Motor neuron (in vitro differentiated cells): ENCODE measurements at regions not wholly inside any gene's neighbourhood (a gene's known extent, or its start where the extent isn't known, plus 50 kb on each side); places are given as distances from the start of the nearest gene placed in this dataset.

Source experiments
- ATAC-seq, 8 experiments: fragments of 200-7000 bp; cut with Tn5 transposase; replicated peaks in 6 of 8; 2 replicates each; pipeline ENCODE4 v1.8.0; 2021; ENCODE audit warnings: mild to moderate bottlenecking in 8 of 8, moderate library complexity in 8 of 8
- H3K27ac ChIP-seq, 2 donors: fragments of 250-450 bp; sonication (Bioruptor Pico); 2 replicates each; pipeline ENCODE4 v1.9.0; 2021; ENCODE audit warnings: antibody characterized with exemption in 2 of 2, mild to moderate bottlenecking in 2 of 2, moderate library complexity in 1 of 2
- H3K4me1 ChIP-seq, 2 donors: fragments of 250-450 bp; sonication (Bioruptor Pico); replicated peaks in 1 of 2; 2 replicates each; pipeline ENCODE4 v1.6.1; 2021; ENCODE audit warnings: antibody characterized with exemption in 2 of 2, mild to moderate bottlenecking in 2 of 2, moderate library complexity in 1 of 2
- H3K4me3 ChIP-seq, 5 donors: fragments of 250-450 bp; sonication (Bioruptor Pico); 2 replicates each; pipeline ENCODE4 v1.9.0; 2021; ENCODE audit warnings: antibody characterized with exemption in 5 of 5, mild to moderate bottlenecking in 5 of 5, moderate library complexity in 4 of 5
- WGBS, 10 experiments: fragments of 450-650 bp; shearing (Covaris generic); methylation state at CpG; one replicate each; pipeline ENCODE4 v1.0.0; 2022; 5-methylcytosine and 5-hydroxymethylcytosine counted together
- in situ Hi-C, 9 experiments: fragments of 400-800 bp; cut with MboI; loops; one replicate each; pipeline ENCODE4 v1.15.0; 2021; ENCODE audit warnings: low sequenced_read_pairs in 9 of 9, low pct_unique_long_range_greater_than_20kb in 2 of 9; ENCODE audit not compliant: unreplicated experiment in 9 of 9

DNA sequence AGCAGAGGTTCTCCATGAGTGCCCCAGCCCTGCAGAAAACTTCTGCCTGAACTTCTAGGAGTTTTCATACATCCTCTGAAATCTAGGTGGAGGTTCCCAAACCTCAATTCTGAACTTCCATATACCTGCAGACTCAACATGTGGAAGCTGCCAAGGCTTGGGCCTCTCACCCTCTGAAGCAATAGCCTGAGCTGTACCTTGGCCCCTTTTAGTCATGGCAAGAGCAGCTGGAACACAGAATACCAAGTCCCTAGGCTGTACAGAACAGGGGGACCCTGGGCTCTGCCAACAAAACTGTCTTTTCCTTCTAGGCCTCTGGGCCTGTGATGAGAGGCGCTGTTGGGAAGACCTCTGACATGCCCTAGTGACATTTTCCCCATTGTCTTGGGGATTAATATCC lies 494.3 kb upstream of the FOXG1 start:
- H3K4me3 ChIP-seq = no peak overlapping the region
- no peaks in the 10 kb centered on the region for H3K4me1 ChIP-seq
- 0 to 100% (median 75%) methylated on average over 1 of the region's 1 CpG; no CpG with 5 or more reads in 5 of the 10 experiments for WGBS, 10 experiments
- in situ Hi-C loops = no loop called here
- no peak for ATAC-seq
- no peak overlapping the region for H3K27ac ChIP-seq

DNA sequence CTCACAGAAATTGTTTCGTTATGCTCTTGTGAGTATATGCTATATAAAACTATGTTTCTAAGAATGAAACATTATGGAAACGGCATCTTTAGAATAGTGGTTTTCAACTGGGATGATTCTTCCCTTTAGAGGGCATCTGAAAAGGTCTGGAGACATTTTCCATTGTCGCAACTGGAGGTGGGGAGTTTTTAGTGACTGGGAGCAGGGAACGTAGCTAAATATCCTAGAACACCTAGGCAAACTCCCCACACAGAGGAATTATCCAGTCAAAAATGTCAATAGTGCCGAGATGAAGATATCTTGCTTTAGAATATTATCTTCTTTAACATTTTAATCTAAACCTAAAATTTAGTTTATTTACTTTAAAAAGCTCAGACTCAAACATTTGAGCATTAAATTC lies 486.1 kb upstream of the FOXG1 start:
- no peak overlapping the region for H3K4me3 ChIP-seq
- ATAC-seq = no peak
- WGBS, 10 experiments = 0 to 100% (median 69%) methylated on average over 1 to 5 of the region's 5 CpGs
- in situ Hi-C loops = loop anchor here in 1 of 9 experiments (25.0 kb wide), 1 partner anchor 332 kb away; no protein-coding TSS in a partner anchor
- no peak overlapping the region for H3K27ac ChIP-seq
- H3K4me1 ChIP-seq = no peaks in the 10 kb centered on the region

DNA sequence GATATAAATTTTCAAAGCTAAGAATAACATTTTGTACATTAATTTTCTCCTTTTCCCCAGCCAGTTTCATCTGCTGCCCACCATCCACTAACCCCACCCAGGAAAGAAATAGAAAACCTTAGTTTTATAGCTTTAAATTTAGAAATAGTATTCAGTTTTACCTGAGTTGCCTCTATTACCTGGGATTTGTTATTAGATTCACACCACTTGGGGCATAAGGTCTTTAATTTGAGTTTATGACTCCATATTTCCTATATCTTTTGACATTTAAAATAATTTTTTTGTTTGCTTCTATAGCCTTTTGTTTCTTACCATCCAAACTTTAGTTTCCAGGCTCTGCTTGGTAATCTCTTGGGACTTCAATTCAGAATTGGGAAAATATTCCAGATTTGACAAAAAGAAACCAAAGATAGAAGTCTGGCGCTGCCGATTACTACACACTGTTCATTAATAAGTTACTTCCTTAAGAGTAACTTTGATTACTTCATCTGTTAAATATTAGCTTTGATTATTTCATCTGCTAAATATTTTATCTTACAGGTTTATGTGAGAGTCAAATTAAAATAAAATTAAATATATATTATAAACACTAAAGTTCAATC lies 485.5 kb upstream of the FOXG1 start:
- in situ Hi-C loops = loop anchor here in 1 of 9 experiments (25.0 kb wide), 1 partner anchor 331 kb away; no protein-coding TSS in a partner anchor
- Histone ChIP-seq H3K27ac (no peak overlapping the region), H3K4me1 (no peaks in the 10 kb centered on the region), H3K4me3 (no peak overlapping the region)
- WGBS, 10 experiments = 32 to 100% (median 87%) methylated on average over 1 to 2 of the region's 2 CpGs
- ATAC-seq = no peak

DNA sequence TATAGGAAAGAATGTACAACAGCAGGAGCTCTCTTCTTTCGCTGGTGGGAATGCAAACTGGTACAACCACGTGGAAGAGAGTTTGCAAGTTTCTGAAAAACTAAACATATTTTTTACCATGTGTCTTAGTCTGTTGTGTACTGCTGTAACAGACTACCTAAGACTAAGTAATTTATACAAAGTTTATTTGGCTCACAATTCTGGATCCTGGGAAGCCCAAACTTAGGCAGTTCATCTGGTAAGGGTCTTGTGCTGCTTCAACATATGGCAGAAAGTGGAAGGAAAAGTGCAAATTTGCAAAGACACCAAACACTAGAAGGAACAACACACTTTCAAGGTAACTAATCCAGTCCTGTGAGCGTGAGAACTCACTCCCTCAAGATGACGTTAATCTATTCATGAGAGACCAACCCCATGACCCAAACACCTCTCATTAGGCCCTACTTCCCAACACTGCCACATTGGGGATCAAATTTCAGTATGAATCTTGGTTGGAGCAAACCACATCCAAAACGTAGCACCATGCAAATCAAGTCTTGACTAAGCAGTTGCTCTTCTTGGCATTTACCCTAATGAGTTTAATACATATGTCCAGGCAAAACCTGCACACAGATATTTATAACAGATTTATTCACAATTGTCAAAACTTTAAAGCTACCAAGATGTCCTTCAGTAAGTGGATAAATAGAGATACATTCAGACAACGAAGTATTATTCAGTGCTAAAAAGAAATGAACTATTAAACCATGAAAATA lies 481.9 kb upstream of the FOXG1 start:
- Histone ChIP-seq H3K27ac (no peak overlapping the region), H3K4me1 (no peaks in the 10 kb centered on the region), H3K4me3 (no peak overlapping the region)
- in situ Hi-C loops = loop anchor here in 1 of 9 experiments (25.0 kb wide), 1 partner anchor 328 kb away; no protein-coding TSS in a partner anchor
- 4 to 100% (median 44%) methylated on average over 1 to 6 of the region's 6 CpGs for WGBS, 10 experiments
- ATAC-seq = no peak

DNA sequence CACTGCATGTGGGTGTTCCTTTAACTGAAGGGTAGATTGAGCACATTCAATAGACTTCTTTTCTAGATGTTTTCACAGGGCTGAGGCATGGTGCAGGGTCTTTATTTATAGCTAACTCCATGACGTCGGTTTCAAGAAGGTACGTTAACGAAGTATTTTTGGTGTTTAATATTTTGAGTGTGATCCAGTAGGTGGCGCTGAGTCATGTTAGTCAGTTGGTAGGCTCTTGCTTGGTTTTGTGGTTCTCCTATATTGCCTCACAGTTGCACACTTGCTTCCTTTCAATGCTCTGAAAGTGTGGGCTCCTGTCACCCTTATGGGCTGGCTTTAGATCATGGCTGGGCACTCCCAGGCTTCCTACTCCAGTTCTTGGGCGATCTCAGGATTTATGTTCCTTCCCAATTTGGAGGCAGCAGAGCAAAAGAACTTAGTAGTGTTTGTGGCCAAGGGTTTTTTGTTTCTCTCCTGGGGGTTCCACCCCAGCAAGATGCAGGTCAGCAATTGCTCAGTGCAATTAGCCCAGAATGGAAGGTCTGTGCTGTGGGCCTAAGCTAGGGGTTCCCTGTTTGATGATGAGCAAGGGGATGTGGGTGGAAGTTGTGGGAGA lies 471.6 kb upstream of the FOXG1 start:
- in situ Hi-C loops = loop anchor here in 1 of 9 experiments (25.0 kb wide), 1 partner anchor 317 kb away; no protein-coding TSS in a partner anchor
- no peak overlapping the region for H3K4me3 ChIP-seq
- no peaks in the 10 kb centered on the region for H3K4me1 ChIP-seq
- 9 to 100% (median 54%) methylated on average over 1 to 6 of the region's 6 CpGs for WGBS, 10 experiments
- no peak overlapping the region for H3K27ac ChIP-seq
- ATAC-seq = no peak

DNA sequence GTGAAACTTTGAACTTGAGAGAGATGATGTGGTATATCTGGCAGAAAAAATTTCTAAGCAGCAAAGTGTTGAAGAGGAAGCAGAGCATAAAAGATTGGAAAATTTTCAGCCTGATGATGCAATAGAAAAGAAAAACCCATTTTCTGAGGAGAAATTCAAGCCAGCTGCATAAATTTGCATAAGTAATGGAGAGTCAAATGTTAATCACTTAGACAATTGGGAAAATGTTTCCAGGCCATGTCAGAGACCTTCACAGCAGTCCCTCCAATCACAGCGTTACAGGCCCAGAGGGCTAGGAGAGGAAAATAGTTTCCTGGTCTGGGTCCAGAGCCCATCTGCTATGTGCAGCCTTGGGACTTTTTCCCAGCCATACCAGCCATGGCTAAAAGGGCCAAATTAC lies 469.0 kb upstream of the FOXG1 start:
- no peak for ATAC-seq
- 80 to 100% (median 89%) methylated on average over 1 of the region's 1 CpG; no CpG with 5 or more reads in 7 of the 10 experiments for WGBS, 10 experiments
- no peak overlapping the region for H3K27ac ChIP-seq
- in situ Hi-C loops = loop anchor here in 1 of 9 experiments (25.0 kb wide), 1 partner anchor 315 kb away; no protein-coding TSS in a partner anchor
- H3K4me1 ChIP-seq = no peaks in the 10 kb centered on the region
- no peak overlapping the region for H3K4me3 ChIP-seq

DNA sequence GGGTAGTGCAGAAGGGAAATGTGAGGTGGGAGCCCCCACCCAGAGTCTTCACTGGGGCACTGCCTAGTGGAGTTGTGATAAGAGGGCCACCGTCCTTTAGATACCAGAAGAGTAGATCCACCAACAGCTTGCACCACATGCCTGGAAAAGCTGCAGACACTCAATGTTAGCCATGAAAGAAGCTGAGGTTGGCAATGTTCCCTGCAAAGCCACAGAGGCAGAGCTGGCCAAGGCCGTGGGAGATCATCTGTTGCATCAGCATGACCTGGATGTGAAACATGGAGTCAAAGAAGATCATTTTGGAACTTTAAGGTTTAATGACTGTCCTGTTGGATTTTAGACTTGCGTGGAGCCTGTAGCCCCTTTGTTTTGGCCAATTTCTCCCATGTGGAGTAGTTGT lies 468.4 kb upstream of the FOXG1 start:
- H3K27ac ChIP-seq = no peak overlapping the region
- 20 to 100% (median 60%) methylated on average over 1 to 2 of the region's 3 CpGs; no CpG with 5 or more reads in 3 of the 10 experiments for WGBS, 10 experiments
- in situ Hi-C loops = loop anchor here in 1 of 9 experiments (25.0 kb wide), 1 partner anchor 314 kb away; no protein-coding TSS in a partner anchor
- ATAC-seq = no peak
- H3K4me3 ChIP-seq = no peak overlapping the region
- no peaks in the 10 kb centered on the region for H3K4me1 ChIP-seq

DNA sequence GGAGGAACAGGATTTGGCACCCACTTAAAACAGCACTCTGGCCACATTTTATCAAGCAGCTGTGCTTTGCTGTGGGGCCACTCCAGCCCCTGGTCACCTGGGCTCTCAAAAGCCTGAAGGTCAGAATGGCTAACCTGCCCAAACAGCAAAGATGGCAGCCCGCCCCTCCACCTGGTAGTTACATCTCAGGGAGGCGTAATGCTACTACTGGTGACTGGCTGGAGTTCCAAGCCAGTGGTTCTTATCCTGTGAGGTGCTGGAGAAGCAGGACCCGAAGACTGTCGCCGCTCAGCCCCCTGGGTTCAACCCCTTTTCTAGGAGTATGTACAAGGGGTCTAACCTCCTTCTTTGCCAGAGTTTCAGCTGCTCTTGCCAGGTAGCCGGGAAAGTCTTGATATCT lies 467.4 kb upstream of the FOXG1 start:
- WGBS, 10 experiments = 0 to 100% (median 79%) methylated on average over 1 to 3 of the region's 6 CpGs; no CpG with 5 or more reads in 4 of the 10 experiments
- in situ Hi-C loops = loop anchor here in 1 of 9 experiments (25.0 kb wide), 1 partner anchor 313 kb away; no protein-coding TSS in a partner anchor
- no peaks in the 10 kb centered on the region for H3K4me1 ChIP-seq
- ATAC-seq = no peak
- H3K27ac ChIP-seq = no peak overlapping the region
- no peak overlapping the region for H3K4me3 ChIP-seq

DNA sequence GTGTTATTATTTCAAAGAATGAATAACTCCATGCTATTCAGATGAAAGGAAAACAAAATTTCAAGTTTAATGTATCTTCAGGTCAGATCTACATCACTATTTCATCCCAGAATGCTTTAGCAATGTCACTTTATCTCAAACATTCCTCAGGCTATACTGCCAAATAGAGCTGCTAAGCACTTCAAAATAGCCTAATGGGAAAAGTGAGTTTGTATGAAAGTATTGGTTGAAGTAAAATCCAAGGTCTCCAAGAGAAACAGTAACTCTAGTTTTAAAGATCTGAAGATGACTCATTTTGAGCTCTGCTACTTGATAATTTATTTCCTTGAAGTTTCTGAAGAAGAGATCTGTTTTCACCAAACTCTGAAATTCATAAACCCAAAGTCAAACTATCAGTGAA lies 466.2 kb upstream of the FOXG1 start:
- H3K4me3 ChIP-seq = no peak overlapping the region
- no peak for ATAC-seq
- in situ Hi-C loops = no loop called here

DNA sequence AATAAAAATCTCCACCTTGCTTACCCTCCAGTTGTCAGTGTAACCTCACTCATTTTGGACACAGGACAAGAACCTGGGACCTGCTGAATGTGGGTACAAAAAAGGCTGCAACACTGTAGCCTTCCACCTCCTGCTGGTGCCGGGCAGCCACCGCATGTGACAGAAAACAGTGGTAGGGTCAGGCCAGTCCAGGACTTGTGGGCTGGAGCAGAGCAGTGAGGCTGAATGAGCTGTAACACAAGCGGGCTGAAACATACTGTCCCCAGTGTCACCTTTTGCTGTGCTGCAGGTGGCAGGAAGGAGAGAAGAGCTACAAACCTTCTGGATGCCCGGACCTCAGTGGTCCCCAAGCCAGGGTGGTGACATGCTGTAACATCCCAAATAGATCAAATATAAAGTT lies 465.4 kb upstream of the FOXG1 start:
- H3K4me3 ChIP-seq = no peak overlapping the region
- 0 to 100% (median 93%) methylated on average over 1 to 4 of the region's 4 CpGs; no CpG with 5 or more reads in 5 of the 10 experiments for WGBS, 10 experiments
- ATAC-seq = no peak
- in situ Hi-C loops = no loop called here
- H3K4me1 ChIP-seq = no peaks in the 10 kb centered on the region
- H3K27ac ChIP-seq = no peak overlapping the region

More for the DNA sequence above, 466.2 kb upstream of the FOXG1 start:
- Histone ChIP-seq H3K4me1 (no peaks in the 10 kb centered on the region), H3K27ac (no peak overlapping the region)

DNA sequence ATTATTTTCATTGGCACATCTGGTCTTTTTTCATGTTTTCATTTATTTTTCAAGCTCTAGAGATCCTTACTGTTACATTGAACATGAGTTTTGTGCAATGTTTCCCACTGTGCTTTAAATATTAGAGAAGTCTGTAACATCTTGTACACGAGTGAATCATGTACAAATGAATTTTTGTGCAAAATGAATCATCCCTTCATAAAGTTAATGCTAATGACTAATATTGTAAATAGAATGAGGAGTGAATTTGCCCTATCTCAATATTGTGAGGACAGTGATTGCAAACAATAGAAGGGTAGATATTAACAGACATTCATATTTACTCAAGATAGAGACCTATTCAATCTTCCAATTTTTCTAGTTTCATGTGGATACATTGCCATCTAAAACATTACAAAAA lies 463.3 kb upstream of the FOXG1 start:
- ATAC-seq = no peak
- in situ Hi-C loops = no loop called here

DNA sequence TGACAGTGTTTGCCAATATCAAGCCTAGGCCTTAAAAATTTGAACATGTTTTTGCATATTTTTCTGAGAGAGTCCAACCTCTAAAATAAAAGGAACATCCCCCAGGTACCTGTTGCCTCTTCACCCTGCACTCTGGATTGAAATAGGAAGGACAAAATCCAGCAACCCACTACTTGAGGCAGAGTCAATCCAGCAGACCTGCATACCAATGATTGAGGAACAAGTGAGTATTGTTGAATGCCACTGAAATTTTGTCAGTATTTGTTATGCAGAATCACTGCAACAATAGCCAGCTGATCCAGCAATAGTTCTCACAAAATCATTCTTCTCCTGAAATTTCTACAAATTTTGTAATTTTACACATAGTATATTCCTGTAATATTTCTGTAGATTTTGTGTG lies 460.6 kb upstream of the FOXG1 start:
- no peak for ATAC-seq
- in situ Hi-C loops = no loop called here
- Histone ChIP-seq H3K4me3 (no peak overlapping the region), H3K27ac (no peak overlapping the region), H3K4me1 (no peaks in the 10 kb centered on the region)

More for the DNA sequence above, 463.3 kb upstream of the FOXG1 start:
- no peak overlapping the region for H3K4me3 ChIP-seq
- no peak overlapping the region for H3K27ac ChIP-seq
- H3K4me1 ChIP-seq = no peaks in the 10 kb centered on the region
- 0 to 100% (median 78%) methylated on average over 1 of the region's 1 CpG; no CpG with 5 or more reads in 1 of the 10 experiments for WGBS, 10 experiments

DNA sequence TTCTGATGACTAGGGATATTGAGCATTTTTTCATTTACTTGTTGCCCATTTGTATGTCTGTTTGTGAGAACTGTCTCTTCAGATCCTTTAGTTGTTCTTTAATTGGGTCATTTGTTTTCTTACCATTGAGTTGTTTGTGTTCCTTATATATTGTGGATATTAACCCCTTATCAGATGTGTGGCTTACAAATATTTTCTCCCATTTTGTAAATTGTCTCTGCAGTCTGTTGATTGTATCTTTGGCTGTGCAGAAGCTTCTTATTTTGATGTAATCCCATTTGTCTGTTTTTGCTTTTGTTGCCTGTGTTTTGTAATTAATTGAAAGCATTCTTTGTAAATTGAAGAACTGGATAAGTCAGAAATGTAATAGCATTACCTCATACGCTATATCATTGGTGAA lies 459.1 kb upstream of the FOXG1 start:
- Histone ChIP-seq H3K4me1 (no peaks in the 10 kb centered on the region), H3K27ac (no peak overlapping the region), H3K4me3 (no peak overlapping the region)
- WGBS, 10 experiments = 0 to 100% (median 88%) methylated on average over 1 of the region's 1 CpG; no CpG with 5 or more reads in 1 of the 10 experiments
- no peak for ATAC-seq
- in situ Hi-C loops = no loop called here
